Stimulated activated CD8-positive, alpha-beta memory T cell treated with anti-CD3 and anti-CD28 coated beads, Interleukin-2, amount 100 ng/mL, for 48 hours (primary cell): ENCODE measurements at regions not wholly inside any gene's neighbourhood (a gene's known extent, or its start where the extent isn't known, plus 50 kb on each side); places are given as distances from the start of the nearest gene placed in this dataset.
"Not testable (repeated sequence)": the region's sequence is repeated elsewhere in the genome, so short reads cannot be mapped to it uniquely, and the experiment has no call there.

Experiments
- DNase-seq, 2 donors: peaks; one replicate each; pipeline ENCODE4 v3.0.0-alpha.2; 2020; ENCODE audit warnings: low read depth in 2 of 2

DNA sequence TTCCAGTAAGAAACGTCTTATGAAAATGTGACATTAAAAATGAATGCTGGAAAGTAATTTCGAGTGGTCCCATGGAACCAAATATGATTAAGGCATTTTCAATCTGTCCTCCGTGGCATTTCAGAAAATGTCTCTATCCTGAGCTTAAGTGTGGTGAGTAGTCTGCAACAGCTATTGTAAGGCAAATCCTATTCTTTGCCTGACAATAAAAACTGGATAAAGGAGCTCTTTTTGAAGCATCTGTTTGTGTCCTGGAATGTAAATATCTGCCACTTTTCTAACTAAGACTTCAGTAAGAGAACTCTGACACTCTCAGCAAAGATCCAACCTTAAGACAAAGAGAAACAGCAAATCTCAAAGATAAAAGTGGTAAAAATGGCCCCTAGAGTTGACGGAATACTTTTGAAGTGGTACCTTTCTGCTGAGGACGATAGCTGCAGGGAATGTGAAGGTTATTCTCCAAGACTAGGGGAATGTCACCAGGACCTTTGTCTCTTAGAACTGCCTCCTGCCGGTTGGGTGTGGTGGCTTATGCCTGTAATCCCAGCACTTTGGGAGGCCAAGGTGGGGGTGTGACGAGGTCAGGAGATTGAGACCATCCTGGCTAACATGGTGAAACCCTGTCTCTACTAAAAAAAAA lies 486.7 kb upstream of the ZP4 start:
- DNase-seq: no peak

DNA sequence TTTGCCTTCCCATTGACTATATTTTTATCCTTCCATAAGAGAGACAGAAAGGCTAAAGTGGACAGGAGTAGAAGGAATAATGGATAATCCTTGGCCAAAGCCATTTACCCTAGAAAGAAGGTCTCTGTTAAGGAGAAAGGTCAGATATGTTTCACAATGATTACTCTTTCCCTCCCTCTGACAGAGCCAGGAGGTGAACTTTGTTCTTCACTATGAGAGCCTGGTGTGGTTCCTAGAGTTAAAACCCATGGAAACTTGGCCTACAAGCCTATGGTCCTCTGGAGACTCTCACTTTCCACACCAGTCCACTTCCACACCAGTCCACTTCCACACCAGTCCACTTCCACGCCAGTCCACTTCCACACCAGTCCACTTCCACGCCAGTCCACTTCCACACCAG lies 479.9 kb upstream of the ZP4 start:
- no peak for DNase-seq

DNA sequence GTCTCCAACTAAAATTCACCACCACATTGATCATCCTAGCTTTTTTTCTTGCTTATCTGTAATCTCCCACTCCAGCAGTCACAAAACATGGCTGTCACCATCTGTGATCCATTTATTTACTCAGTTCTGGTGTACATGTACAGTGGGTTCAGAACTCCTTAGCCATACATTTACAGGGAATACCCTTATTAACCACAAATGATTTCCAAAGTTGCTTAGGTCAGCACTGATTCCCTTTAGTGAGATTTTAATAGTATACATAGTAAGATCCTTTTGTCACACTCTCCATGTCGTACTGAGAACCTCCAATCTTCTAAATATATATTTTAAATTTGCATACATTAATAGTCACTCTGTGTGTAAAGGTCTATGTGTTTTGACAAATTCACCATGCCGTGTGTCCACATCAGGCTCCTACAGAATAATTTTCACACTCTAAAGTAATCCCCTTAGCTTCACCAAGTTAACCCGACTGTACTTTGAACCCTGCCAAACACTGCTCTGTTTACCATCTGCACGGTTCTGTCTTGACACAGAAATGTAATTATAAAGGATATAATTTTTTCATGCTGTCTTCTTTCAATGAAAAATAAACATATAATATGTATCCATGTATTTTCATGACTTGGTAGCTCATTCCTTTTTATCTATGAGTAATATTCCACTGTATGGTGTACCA lies 473.6 kb upstream of the ZP4 start:
- no peak for DNase-seq

DNA sequence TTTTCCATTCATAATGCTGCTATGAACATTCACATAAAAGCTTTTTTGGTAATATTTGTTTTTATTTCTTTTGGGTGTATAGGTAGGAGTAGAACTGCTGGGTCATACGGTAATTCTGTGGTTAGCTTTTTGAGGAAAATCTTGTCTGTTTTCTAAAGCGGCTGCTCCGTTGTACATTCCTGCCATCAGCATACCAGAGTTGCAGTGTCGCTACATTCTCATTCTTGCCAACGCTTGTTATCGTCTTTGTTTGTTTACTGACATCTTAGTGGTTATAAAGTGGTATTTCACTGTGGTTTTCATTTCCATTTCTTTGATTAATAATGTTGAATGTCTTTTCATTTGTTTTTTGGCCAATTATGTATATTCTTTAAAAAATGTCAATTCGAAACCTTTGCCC lies 469.8 kb upstream of the ZP4 start:
- no peak for DNase-seq

DNA sequence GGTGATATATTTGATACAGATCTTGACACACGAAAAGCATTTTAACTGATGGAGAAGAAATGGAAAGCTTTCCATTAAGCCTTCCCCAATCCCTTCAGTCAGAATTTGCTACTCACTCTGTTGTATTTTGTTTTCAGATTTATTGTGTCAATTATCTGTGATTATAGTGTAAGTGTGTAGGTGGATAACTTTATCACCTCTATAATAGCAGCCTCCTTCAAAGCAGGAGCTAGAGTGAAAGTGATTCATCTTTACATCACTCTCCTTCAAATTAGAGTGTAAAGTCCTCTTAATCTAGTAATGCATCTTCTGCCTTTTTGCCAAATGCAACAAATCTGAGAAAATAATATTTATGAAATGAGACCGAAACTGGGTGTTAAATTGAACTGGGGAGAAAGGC lies 459.7 kb upstream of the ZP4 start:
- no peak for DNase-seq

DNA sequence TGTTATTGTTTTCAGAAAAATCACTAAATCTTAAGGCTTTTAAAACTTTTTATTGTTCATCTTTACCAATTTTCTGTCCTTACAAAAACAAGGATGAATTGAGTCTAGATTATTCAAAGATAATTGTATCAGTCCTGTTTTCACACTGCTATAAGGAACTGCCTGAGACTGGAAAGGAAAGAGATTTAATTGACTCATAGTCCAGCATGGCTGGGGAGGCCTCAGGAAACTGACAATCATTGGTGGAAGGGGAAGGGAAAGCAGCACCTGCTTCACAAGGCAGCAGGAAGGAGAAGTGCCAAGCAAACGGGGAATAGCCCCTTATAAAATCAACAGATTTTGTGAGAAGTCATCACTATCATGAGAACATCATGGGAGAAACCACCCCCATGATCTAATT lies 455.6 kb upstream of the ZP4 start:
- no peak for DNase-seq

DNA sequence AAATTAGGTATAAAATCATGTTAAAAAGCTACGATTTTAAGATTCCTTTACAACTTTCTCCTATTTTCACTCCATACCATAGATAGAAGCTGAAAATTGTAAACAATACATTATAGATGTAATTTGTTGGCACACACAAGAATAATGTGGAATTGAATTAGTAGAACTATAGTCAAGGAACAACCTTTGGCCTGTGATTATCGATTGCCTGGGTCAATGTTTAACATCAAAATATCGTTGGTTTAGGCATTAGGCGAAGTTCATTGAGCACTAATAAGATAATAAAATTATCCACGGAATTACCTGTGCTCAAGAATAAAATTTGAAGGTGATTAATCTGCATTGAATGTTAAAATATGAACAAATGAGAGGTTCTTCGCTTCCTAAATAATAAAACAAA lies 455.1 kb upstream of the ZP4 start:
- no peak for DNase-seq

DNA sequence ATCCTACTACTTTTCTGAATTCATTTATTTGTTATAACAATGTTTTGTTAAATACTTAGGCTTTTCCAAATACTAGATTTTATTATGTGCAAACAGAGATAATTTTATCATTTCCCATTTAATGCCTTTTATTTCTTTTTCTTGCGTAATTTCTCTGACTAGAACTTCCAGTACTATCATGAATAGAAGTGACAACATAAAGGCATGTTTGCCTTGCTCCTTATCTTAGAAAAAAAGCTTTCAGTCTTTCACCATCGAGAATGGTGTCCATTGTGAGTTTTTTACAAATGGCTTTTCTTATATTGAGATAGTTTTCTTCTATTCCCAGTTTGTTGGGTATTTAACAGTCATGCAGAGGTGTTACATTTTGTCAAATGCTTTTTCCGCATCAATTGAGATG lies 453.1 kb upstream of the ZP4 start:
- no peak for DNase-seq

DNA sequence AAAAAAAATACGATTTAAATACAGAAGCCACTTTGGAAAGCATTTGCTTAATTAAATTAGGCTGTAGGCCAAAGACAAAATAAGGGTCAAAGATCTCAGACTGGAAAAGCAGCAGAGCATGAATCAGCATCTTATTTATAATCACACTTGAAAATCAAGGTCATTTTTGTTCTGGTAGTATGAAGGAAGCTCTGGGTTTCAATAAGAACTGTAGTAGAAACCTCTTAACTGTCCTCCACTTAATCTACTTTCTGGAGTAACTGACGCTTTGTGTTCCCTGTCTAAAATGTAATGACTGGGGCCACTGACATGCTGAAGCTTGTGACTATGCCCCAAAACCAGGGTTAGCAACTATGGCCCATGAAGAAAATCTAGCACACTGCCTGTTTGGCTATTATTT lies 450.7 kb upstream of the ZP4 start:
- DNase-seq: no peak

DNA sequence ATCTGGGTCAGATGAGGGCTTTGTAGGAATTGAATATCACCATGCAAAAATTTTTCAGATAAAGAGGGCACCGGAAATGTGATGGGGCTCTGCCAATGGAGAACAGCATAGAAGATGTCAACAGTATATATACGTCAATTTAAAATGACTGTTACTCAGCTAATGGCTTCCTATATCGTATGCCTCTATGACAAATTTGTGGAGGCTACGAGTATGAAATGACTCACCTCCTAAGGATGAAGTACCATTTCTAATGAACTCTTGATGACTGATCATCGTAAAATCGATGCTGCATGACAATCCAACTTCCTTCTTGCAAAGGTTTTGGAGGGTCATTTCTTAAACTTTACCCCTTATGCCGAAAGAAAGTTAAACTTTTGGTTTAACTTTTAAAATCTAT lies 450.3 kb upstream of the ZP4 start:
- DNase-seq: no peak

DNA sequence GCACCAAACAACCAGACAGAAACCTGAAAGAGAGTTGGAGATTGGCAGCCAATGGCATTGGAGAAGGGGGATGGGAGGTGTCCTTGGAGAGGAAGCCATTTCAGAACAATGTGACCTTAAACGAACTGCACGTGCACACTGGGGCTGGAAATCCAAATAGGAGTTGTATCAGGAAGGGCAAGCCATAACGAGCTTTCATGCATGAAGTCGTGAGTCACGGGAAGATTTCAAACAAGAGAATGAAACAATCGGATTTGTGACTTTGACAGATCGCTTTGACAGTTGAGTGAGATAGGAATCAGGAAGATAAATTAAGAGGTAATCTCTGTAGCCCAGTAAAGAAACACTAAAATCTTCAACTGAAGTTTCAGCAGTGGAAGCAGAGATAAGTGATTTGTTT lies 445.8 kb upstream of the ZP4 start:
- no peak for DNase-seq

DNA sequence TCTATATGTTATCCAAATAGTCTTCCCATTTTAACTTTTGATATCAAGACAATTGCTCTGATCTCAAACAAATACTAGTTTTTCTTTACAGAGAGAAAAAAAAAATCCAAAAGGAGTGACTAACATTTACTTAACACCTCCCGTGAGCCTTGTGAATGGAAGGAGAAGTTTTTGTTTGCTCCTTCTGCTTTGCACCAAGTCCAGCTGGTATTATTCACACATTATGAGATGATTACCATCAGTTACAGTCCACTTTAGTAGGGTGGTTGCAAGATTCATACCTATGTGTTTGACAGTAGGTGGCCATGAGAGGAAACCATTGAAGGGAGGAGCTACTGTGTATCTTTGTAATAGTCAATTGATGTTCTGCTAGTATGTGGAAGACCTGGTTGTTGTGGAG lies 443.4 kb upstream of the ZP4 start:
- DNase-seq: no peak

DNA sequence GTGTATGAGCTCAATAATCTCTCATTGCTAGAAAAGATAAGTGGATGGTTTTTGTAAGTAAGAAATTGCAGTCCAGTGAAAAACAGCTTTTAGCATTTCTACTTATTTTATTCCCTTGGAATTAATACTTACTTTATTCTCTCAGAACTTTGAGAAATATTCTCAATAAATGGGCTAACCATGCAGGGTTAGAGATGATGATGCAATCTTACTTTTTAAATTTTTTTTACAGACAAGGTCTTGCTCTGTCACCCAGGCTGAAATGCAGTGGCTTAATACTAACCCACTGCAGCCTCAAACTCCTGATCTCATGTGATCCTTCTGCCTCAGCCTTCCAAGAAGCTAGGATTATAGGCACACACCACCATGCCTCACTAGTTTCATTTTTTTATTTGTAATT lies 440.8 kb upstream of the ZP4 start:
- DNase-seq: no peak

DNA sequence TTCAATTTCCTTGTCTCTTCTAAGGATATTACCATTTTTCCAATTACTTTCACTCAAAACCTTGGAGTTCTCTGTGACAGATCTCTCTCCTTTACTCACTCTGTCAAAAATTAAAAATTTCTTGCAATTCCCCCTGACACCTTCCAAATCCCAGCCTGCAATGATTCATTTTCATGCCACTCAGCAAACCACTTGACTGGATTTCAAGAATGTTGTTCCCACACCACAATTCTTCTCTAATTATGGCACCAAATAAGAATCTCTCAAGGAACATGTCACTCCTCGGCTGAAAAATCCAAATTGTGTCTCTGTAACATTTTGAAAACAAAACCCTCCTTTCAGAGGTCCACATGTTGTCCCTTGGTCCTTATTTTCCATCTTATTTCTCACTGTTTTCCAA lies 438.9 kb upstream of the ZP4 start:
- DNase-seq: no peak

DNA sequence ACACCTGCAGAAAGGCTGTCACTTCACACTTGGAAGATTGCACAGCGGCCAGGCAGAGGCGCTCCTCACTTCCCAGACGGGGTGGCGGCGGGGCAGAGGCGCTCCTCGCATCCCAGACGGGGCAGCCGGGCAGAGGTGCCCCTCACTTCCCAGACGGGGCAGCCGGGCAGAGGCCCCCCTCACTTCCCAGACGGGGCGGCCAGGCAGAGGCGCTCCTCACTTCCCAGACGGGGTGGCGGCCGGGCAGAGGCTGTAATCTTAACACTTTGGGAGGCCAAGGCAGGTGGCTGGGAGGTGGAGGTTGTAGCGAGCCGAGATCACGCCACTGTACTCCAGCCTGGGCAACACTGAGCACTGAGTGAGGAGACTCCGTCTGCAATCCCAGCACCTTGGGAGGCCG lies 436.3 kb upstream of the ZP4 start:
- not testable (repeated sequence) for DNase-seq

DNA sequence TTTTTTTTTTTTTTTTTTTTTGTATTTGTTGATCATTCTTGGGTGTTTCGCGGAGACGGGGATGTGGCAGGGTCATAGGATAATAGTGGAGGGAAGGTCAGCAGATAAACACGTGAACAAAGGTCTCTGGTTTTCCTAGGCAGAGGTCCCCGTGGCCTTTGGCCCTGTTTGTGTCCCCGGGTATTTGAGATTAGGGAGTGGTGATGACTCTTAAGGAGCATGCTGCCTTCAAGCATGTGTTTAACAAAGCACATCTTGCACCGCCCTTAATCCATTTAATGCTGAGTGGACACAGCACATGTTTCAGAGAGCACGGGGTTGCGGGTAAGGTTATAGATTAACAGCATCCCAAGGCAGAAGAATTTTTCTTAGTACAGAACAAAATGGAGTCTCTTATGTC lies 435.8 kb upstream of the ZP4 start:
- DNase-seq: not testable (repeated sequence)

DNA sequence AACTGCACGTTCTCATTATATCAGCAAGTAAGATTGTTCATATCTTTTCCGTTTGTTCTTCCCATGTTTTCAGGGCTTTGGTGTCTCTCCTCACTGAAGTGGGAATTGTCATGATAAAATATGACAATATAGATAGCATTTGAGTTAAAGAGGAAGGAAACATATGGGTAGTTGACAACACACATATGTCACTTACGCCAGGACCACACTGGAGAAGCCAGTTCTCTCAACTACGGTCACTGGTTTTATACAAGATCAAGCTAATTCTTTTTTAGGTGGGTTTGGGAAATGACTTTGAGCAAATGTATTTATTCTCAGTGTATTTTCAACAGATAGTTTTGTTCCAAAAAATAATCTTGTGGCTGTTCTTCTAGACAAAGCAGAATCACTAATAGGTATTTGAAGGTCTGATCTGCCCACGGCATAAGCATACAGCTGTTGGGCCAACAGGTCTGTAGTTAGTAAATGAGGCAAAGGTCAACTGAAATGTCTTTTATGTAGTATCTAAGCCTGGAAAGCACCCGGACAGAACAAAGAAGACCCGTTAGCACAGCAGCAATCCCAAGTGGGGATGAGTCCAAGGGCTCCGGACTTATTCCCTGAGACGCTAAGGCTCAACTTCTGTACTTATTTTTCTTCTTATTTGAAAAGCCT lies 433.6 kb upstream of the ZP4 start:
- DNase-seq: no peak

DNA sequence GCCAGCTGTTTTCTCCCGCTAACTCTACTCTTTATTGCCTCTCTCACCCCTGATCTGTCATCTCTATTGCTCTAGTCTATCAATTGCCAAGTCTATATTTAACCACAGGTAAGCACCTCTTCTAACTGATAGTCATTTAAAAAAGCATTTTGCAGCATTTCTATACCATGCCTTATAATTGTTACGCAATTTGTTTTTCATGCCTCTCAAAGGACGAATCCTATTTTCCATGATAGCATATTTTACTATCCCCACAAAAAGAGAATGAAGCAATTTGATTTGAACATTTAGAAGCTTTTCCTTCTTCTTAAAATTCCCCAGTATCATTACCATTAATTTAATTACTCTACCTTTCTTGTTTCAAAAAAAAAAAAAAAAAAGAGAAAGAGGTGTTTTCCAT lies 432.8 kb upstream of the ZP4 start:
- no peak for DNase-seq

DNA sequence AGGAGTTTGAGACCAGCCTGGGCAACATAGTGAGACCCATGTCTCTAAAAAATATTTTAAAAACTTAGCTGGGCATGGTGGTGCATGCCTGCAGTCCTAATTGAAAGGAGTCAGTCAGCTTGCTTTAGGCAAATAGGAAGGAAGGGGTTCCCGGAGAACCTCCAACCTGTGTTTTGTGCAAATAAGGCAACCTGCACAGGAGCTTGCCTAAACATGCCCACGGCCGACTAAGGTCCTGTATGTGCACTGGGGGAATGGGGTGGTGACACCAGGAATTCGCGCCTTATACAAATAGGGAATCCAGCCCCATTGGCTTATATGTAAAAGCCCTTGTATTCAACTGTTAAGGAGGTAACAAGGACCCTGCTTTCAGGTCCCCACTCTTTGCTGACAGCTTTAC lies 429.2 kb upstream of the ZP4 start:
- DNase-seq: no peak

DNA sequence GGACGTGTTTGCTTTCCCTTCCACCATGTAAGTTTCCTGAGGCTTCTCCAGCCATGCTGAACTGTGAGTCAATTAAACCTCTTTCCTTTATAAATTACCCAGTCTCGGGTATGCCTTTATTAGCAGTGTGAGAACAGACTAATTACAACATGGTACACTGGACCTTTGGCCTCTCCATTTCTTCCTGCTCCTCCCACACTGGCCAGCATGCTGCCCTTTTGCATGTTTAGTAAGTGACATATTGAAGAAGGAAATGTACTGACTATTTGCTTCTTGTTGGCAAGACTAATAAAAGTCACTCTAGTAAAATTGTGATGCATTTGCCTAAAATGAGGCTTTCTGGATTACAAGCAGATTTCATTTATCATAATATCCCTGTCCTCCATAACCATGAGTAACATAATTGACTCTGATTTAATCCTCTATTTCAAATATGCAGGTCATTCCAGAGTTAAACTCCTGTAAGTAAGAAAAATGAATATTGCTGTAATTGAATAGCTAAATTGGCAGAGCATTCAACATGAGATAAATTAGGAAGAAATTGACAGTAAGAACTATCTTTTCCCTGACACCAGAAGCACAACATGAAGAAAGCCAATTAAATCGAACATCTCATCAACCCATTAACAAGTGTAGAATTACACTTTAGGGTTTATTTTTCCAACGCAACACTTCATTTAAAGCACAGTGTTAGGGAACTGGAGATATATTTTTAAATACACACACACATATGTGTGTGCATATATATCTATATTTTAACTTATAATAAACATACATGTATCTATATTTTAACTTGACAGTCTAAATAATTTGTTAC lies 427.8 kb upstream of the ZP4 start:
- DNase-seq: no peak

DNA sequence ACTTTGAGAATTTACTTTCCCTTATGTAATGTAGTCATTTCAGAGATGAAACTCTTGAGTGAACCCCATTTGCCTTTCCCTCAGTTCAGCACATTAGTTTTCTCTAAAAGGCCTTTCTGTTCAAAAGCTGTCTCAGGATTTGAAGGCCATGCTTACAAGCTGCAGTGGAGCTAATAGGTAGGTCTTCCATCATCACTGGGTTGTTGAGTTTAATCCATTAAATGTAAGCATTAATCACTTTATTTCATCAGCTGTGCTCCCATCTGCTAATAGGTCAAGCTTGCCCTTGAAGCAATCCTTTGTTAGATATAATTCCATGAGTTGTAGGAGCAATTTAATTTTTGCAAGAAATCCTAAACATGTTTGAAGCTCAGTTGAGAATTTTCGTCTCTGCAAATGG lies 422.2 kb upstream of the ZP4 start:
- DNase-seq: no peak

DNA sequence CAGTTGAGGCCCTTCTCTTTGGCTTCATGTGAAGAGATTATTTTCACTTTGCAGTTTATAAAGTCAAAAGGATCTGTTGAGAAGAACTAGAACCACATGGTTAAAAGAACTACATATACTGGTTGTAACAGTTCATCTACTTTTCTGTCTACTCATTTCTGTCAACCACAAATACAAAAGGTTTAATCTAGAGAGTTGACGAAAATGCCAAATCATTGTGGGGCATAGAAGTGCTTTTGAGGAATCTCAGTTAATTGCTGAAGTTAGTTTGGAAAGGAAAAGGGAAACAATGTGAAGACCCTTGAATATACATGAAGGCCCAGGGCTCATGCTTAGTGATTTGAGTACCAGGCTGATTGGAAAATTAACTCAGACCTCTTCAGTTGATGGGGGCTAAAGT lies 415.7 kb upstream of the ZP4 start:
- no peak for DNase-seq

DNA sequence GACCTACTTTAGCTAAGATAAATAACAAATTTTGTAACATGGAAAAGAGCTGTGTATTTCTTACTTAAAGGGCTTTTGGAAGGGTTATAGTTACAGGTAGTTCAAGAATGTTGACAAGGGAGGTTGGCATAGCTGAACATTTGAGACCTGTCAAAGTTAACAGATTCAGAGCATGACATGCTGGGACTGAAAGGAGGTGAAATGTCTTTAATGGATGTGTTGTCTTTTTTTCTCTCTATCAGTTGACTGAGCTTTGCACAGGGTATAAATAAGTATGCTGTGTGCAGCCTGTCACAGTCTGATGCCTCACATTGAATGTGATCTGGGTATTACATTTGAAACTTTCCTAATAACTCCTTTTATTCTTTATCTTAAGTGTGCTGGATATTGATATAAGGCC lies 411.9 kb upstream of the ZP4 start:
- no peak for DNase-seq
